K562 (cell line): ENCODE measurements at regions not wholly inside any gene's neighbourhood (a gene's known extent, or its start where the extent isn't known, plus 50 kb on each side); places are given as distances from the start of the nearest gene placed in this dataset.

Experiments used
- ATAC-seq: fragments of 200-7000 bp; cut with Tn5 transposase; 3 replicates; pipeline ENCODE4 v1.9.1; 2020; ENCODE audit warnings: moderate library complexity
- BruUV-seq: library from RNA; stranded (reverse); fragments of 400-500 nt; replicated peaks from 2 replicates; lab custom pipeline; 2021; lab: Mats Ljungman, UMichigan
- CTCF ChIA-PET: fragments of 300-600 bp; formaldehyde crosslinking; extraction: SDS; loops from one replicate; lab custom pipeline; 2021; ENCODE audit warnings: low intra/inter-chr PET ratio; lab: Yijun Ruan, JAX
- POLR2A ChIA-PET: fragments of 300-600, 350-650 bp; sonication (Branson Sonifier 250); formaldehyde crosslinking; extraction: SDS; loops from one replicate; lab custom pipeline; 2021; ENCODE audit warnings: antibody characterized with exemption, inconsistent platforms; lab: Yijun Ruan, JAX
- DNase-seq, 4 experiments: peaks; one replicate each; pipeline versions ENCODE4 v3.0.0 to v3.0.0-alpha.2; 2011 to 2018; ENCODE audit warnings: low spot score in 3 of 4, mixed read lengths in 3 of 4; ENCODE audit errors: extremely low read depth in 1 of 4
- FAIRE-seq: peaks from 2 replicates; lab custom pipeline; 2011; peaks lifted over from hg19 to GRCh38; lab: Jason Lieb, UNC
- H2AFZ ChIP-seq: 2 replicates; pipeline ENCODE4 v1.6.0; 2011; ENCODE audit warnings: low read depth, low read length, control low read depth, inconsistent platforms
- H3K27ac ChIP-seq: fragments of 200-600 bp; 3 replicates; pipeline ENCODE4 v1.8.0; 2011; ENCODE audit warnings: low read depth, mild to moderate bottlenecking, control low read depth, inconsistent platforms, low read length, moderate library complexity, mixed read lengths; ENCODE audit errors: extremely low read depth
- H3K27me3 ChIP-seq, 2 experiments: fragments of 300-600 bp in 1 of 2; 2 replicates in 1 of 2; 3 replicates in 1 of 2; pipeline versions ENCODE4 v1.6.0 to v1.8.0; 2011; ENCODE audit warnings: inconsistent platforms in 2 of 2, low read length in 2 of 2, mild to moderate bottlenecking in 1 of 2, mixed read lengths in 1 of 2, moderate library complexity in 1 of 2; ENCODE audit not compliant: control insufficient read depth in 2 of 2, insufficient read depth in 2 of 2
- H3K36me3 ChIP-seq: fragments of 300-600 bp; 3 replicates; pipeline ENCODE4 v1.8.0; 2011; ENCODE audit warnings: mild to moderate bottlenecking, low read length, inconsistent platforms; ENCODE audit not compliant: control insufficient read depth, insufficient read depth
- H3K4me1 ChIP-seq, 2 experiments: fragments of 200-600 bp in 1 of 2; replicated peaks in 1 of 2; 2 replicates in 1 of 2; 3 replicates in 1 of 2; pipeline versions ENCODE4 v1.5.1 to v1.8.0; 2011; ENCODE audit warnings: inconsistent platforms in 2 of 2, low read length in 2 of 2, mild to moderate bottlenecking in 1 of 2, mixed read lengths in 1 of 2, moderate library complexity in 1 of 2; ENCODE audit not compliant: control insufficient read depth in 2 of 2, insufficient read depth in 2 of 2
- H3K4me2 ChIP-seq: 2 replicates; pipeline ENCODE4 v1.6.1; 2011; ENCODE audit warnings: low read length, control low read depth, inconsistent platforms, mixed read lengths; ENCODE audit not compliant: insufficient read depth
- H3K4me3 ChIP-seq: fragments of 200-600 bp; sonication (generic), shearing (Covaris generic); 2 replicates; pipeline ENCODE4 v1.5.1; 2016; ENCODE audit warnings: control low read depth, inconsistent platforms
- H3K79me2 ChIP-seq: fragments of 200-600 bp; 3 replicates; pipeline ENCODE4 v1.8.0; 2011; ENCODE audit warnings: low read length, inconsistent platforms; ENCODE audit not compliant: control insufficient read depth, insufficient read depth
- H3K9ac ChIP-seq, 2 experiments: 2 replicates each; pipeline versions ENCODE4 v1.6.0 to v1.6.1; 2011; ENCODE audit warnings: low read depth in 2 of 2, low read length in 2 of 2, control low read depth in 1 of 2, inconsistent platforms in 1 of 2, mild to moderate bottlenecking in 1 of 2, mixed read lengths in 1 of 2; ENCODE audit not compliant: insufficient read depth in 1 of 2
- H3K9me1 ChIP-seq: one replicate; pipeline ENCODE4 v1.6.0; 2011; ENCODE audit warnings: inconsistent platforms, mild to moderate bottlenecking, low read length, moderate library complexity; ENCODE audit not compliant: control insufficient read depth, insufficient read depth
- H3K9me3 ChIP-seq: replicated peaks from 2 replicates; pipeline ENCODE4 v1.5.1; 2011; ENCODE audit warnings: low read depth, low read length, inconsistent platforms; ENCODE audit not compliant: control insufficient read depth, insufficient read depth
- H4K20me1 ChIP-seq: replicated peaks from 2 replicates; pipeline ENCODE4 v1.6.1; 2011; ENCODE audit warnings: low read length, inconsistent platforms, mixed read lengths; ENCODE audit not compliant: control insufficient read depth, insufficient read depth
- BCL6 ChIP-seq: fragments of 250-450 bp; sonication (Bioruptor Pico); IDR thresholded peaks from 2 replicates; pipeline ENCODE4 v1.4.0; 2020
- NFRKB ChIP-seq: fragments of 450-650 bp; IDR thresholded peaks from 2 replicates; pipeline ENCODE4 v1.6.1; 2016; ENCODE audit warnings: low read depth
- POLR2A ChIP-seq: fragments of 450-650 bp; conservative IDR thresholded peaks from 2 replicates; pipeline ENCODE4 v1.6.1; 2016
- SAFB2 ChIP-seq: fragments of 200-400 bp; formaldehyde crosslinking; IDR thresholded peaks from 2 replicates; pipeline ENCODE4 v1.6.1; 2018; ENCODE audit warnings: borderline replicate concordance, low read length, low read depth, moderate library complexity; ENCODE audit not compliant: severe bottlenecking
- SRF ChIP-seq, 2 experiments: fragments of 250-450, 450-650 bp in 1 of 2; sonication (Bioruptor Pico) in 1 of 2; sonication (generic) in 1 of 2; formaldehyde crosslinking; IDR thresholded peaks; 2 replicates each; pipeline versions ENCODE4 v1.5.0 to v1.5.1; 2020 to 2022; ENCODE audit warnings: mild to moderate bottlenecking in 1 of 2, missing genetic modification reagents in 1 of 2
- ZBED1 ChIP-seq: IDR thresholded peaks from 2 replicates; pipeline ENCODE4 v1.6.1; 2014
- ZNF318 ChIP-seq, 2 experiments: fragments of 450-650 bp; IDR thresholded peaks; 2 replicates each; pipeline ENCODE4 v1.6.1; 2016; ENCODE audit warnings: mild to moderate bottlenecking in 2 of 2, borderline replicate concordance in 1 of 2, low read depth in 1 of 2, moderate library complexity in 1 of 2
- WGBS: fragments of 100-300 bp; shearing (Covaris generic); methylation state at CpG from one replicate; pipeline ENCODE4 v1.1.6; 2016; ENCODE audit warnings: low coverage, mixed read lengths; ENCODE audit not compliant: insufficient coverage; ENCODE audit errors: missing lambda C conversion rate; 5-methylcytosine and 5-hydroxymethylcytosine counted together
- in situ Hi-C: fragments of 300-500 bp; cut with MboI; formaldehyde crosslinking; loops from 4 replicates; pipeline ENCODE4 v1.15.0; 2018; ENCODE audit warnings: inconsistent platforms, mixed read lengths
- intact Hi-C: fragments of 100-400 bp; cut with micrococcal nuclease; formaldehyde crosslinking; loops from 2 replicates; pipeline ENCODE4 v1.14.2; 2022
- TF ChIP-seq, protein P1 (sequence below): sonication (generic); formaldehyde crosslinking; IDR thresholded peaks from 2 replicates; pipeline ENCODE4 v1.9.0; 2022; ENCODE audit warnings: mild to moderate bottlenecking, missing genetic modification reagents

GRCh38 chr6:165791876-165792437 is 128.9 kb upstream of the PDE10A start:
- Histone ChIP-seq H3K9me3 (no peaks in the 10 kb centered on the region), H3K27me3 (peaks cover 2 to 16% of the 10 kb centered on the region in 2 experiments; a peak in 2 of 5 replicates), H3K79me2 (no peaks in the 10 kb centered on the region), H3K4me3 (no peak overlapping the region), H2AFZ (no peak overlapping the region), H3K4me2 (no peak overlapping the region), H3K4me1 (no peaks in the 10 kb centered on the region), H3K36me3 (no peaks in the 10 kb centered on the region), H3K9me1 (no peaks in the 10 kb centered on the region), H4K20me1 (no peaks in the 10 kb centered on the region), H3K27ac (no peak overlapping the region), H3K9ac (no peak overlapping the region)
- no peak for TF ChIP-seq ZBED1
- no peak for TF ChIP-seq SAFB2
- TF ChIP-seq, protein P1, sequence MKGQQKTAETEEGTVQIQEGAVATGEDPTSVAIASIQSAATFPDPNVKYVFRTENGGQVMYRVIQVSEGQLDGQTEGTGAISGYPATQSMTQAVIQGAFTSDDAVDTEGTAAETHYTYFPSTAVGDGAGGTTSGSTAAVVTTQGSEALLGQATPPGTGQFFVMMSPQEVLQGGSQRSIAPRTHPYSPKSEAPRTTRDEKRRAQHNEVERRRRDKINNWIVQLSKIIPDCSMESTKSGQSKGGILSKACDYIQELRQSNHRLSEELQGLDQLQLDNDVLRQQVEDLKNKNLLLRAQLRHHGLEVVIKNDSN (CRISPR knock-in tag): no peak
- no peak for TF ChIP-seq SRF (CRISPR knock-in tag; IDR thresholded peaks at IDR 0.05)
- DNase-seq: no peak
- in situ Hi-C loops (no loop called here), intact Hi-C loops (no loop called here)
- no TSS peak for BruUV-seq
- ChIA-PET POLR2A (interaction anchor here (0.6 kb wide), 1 partner anchor 8 kb away, joined by 3 read pairs; no protein-coding TSS in a partner anchor), CTCF (no interaction called here)
- WGBS: under 1% methylated on average over 22 of the region's 24 CpGs
- FAIRE-seq: no peak
- no peak for ATAC-seq

GRCh38 chr6:165791306-165791705 is 128.3 kb upstream of the PDE10A start:
- Histone ChIP-seq H3K4me2 (no peak overlapping the region), H3K79me2 (no peaks in the 10 kb centered on the region), H3K27me3 (peaks cover 2 to 16% of the 10 kb centered on the region in 2 experiments; a peak in 2 of 5 replicates), H4K20me1 (no peaks in the 10 kb centered on the region), H3K4me1 (no peaks in the 10 kb centered on the region), H2AFZ (no peak overlapping the region), H3K9me3 (no peaks in the 10 kb centered on the region), H3K9me1 (no peaks in the 10 kb centered on the region), H3K9ac (no peak overlapping the region), H3K36me3 (no peaks in the 10 kb centered on the region), H3K27ac (no peak overlapping the region), H3K4me3 (no peak overlapping the region)
- no TSS peak for BruUV-seq
- no peak for DNase-seq
- intact Hi-C loops: no loop called here
- in situ Hi-C loops: no loop called here
- ChIA-PET POLR2A (no interaction called here), CTCF (no interaction called here)
- FAIRE-seq: no peak
- 2% methylated on average over 9 of the region's 9 CpGs for whole genome bisulfite sequencing
- ATAC-seq: no peak
- TF ChIP-seq NFRKB (no peak), POLR2A (no peak), ZNF318 (IDR thresholded peaks at IDR 0.05; ENCODE audit: borderline replicate concordance in 1 of 2, low read depth in 1 of 2) (no peak), BCL6 (CRISPR knock-in tag) (no peak)
